Suprapubic skin (tissue), 4 donors: ENCODE measurements at regions not wholly inside any gene's neighbourhood (a gene's known extent, or its start where the extent isn't known, plus 50 kb on each side); places are given as distances from the start of the nearest gene placed in this dataset.

Experiments used
- DNase-seq, 2 donors: peaks; one replicate each; pipeline ENCODE4 v3.0.0-alpha.2; 2019; ENCODE audit warnings: low spot score in 2 of 2
- H3K27ac ChIP-seq: fragments of 200-600 bp; sonication (generic); one replicate; pipeline ENCODE4 v1.5.1; 2019
- H3K27me3 ChIP-seq: fragments of 200-600 bp; sonication (generic); one replicate; pipeline ENCODE4 v1.5.1; 2019
- H3K36me3 ChIP-seq: fragments of 200-600 bp; sonication (generic); one replicate; pipeline ENCODE4 v1.5.1; 2019
- H3K4me1 ChIP-seq: fragments of 200-600 bp; sonication (generic); one replicate; pipeline ENCODE4 v1.5.1; 2019
- H3K4me3 ChIP-seq: fragments of 200-600 bp; sonication (generic); one replicate; pipeline ENCODE4 v1.5.1; 2019; ENCODE audit warnings: mild to moderate bottlenecking
- H3K9me3 ChIP-seq: fragments of 200-600 bp; sonication (generic); one replicate; pipeline ENCODE4 v1.5.1; 2019
- CTCF ChIP-seq, 2 donors: fragments of 200-600 bp in 1 of 2; fragments of 450-650 bp in 1 of 2; sonication (generic) in 1 of 2; IDR thresholded peaks; one replicate each; pipeline ENCODE4 v1.5.1; 2016 to 2019; ENCODE audit warnings: antibody characterized with exemption in 2 of 2, mild to moderate bottlenecking in 1 of 2, moderate library complexity in 1 of 2
- EP300 ChIP-seq: sonication (generic); formaldehyde crosslinking; IDR thresholded peaks from one replicate; pipeline ENCODE4 v1.6.1; 2017; ENCODE audit warnings: antibody characterized with exemption
- POLR2A ChIP-seq, 2 donors: fragments of 450-650 bp; IDR thresholded peaks; one replicate each; pipeline ENCODE4 v1.6.1; 2017; ENCODE audit warnings: antibody characterized with exemption in 2 of 2, mild to moderate bottlenecking in 2 of 2, moderate library complexity in 2 of 2
- POLR2AphosphoS5 ChIP-seq, 3 donors: sonication (generic); formaldehyde crosslinking; IDR thresholded peaks; one replicate each; pipeline ENCODE4 v1.6.1; 2017; ENCODE audit warnings: antibody characterized with exemption in 3 of 3
- WGBS: methylation state at CpG from one replicate; pipeline ENCODE4 v1.1.5; 2018; 5-methylcytosine and 5-hydroxymethylcytosine counted together

GRCh38 chr11:15547685-15548084 is 433.0 kb downstream of the INSC start:
- Histone ChIP-seq H3K36me3 (no peaks in the 10 kb centered on the region), H3K27ac (no peak overlapping the region), H3K9me3 (peaks cover 3% of the 10 kb centered on the region), H3K4me1 (no peaks in the 10 kb centered on the region), H3K27me3 (no peaks in the 10 kb centered on the region), H3K4me3 (no peak overlapping the region)
- TF ChIP-seq EP300 = no peak
- TF ChIP-seq POLR2A (IDR thresholded peaks at IDR 0.05) = no peak
- TF ChIP-seq CTCF (IDR thresholded peaks at IDR 0.05) = no peak
- no peak for TF ChIP-seq POLR2AphosphoS5 (IDR thresholded peaks at IDR 0.05)
- 84% methylated on average over 3 of the region's 3 CpGs for WGBS
- DNase-seq = no peak

GRCh38 chr11:15551901-15552851 is 437.5 kb downstream of the INSC start:
- Histone ChIP-seq H3K4me3 (no peak overlapping the region), H3K27ac (no peak overlapping the region), H3K4me1 (no peaks in the 10 kb centered on the region), H3K36me3 (no peaks in the 10 kb centered on the region), H3K27me3 (no peaks in the 10 kb centered on the region), H3K9me3 (peaks cover 3% of the 10 kb centered on the region)
- no peak for DNase-seq
- WGBS = 79% methylated on average over 4 of the region's 4 CpGs
- TF ChIP-seq EP300 (no peak), CTCF (IDR thresholded peaks at IDR 0.05) (no peak), POLR2A (IDR thresholded peaks at IDR 0.05) (no peak), POLR2AphosphoS5 (IDR thresholded peaks at IDR 0.05) (no peak)

GRCh38 chr11:15555161-15555560 is 440.4 kb downstream of the INSC start:
- Histone ChIP-seq H3K4me3 (no peak overlapping the region), H3K27ac (no peak overlapping the region), H3K36me3 (no peaks in the 10 kb centered on the region), H3K4me1 (no peaks in the 10 kb centered on the region), H3K9me3 (no peaks in the 10 kb centered on the region), H3K27me3 (peaks cover 8% of the 10 kb centered on the region)
- TF ChIP-seq EP300 (no peak), CTCF (IDR thresholded peaks at IDR 0.05) (no peak), POLR2A (IDR thresholded peaks at IDR 0.05) (no peak), POLR2AphosphoS5 (IDR thresholded peaks at IDR 0.05) (no peak)
- DNase-seq = no peak
- 74% methylated on average over 1 of the region's 1 CpG for WGBS

DNA sequence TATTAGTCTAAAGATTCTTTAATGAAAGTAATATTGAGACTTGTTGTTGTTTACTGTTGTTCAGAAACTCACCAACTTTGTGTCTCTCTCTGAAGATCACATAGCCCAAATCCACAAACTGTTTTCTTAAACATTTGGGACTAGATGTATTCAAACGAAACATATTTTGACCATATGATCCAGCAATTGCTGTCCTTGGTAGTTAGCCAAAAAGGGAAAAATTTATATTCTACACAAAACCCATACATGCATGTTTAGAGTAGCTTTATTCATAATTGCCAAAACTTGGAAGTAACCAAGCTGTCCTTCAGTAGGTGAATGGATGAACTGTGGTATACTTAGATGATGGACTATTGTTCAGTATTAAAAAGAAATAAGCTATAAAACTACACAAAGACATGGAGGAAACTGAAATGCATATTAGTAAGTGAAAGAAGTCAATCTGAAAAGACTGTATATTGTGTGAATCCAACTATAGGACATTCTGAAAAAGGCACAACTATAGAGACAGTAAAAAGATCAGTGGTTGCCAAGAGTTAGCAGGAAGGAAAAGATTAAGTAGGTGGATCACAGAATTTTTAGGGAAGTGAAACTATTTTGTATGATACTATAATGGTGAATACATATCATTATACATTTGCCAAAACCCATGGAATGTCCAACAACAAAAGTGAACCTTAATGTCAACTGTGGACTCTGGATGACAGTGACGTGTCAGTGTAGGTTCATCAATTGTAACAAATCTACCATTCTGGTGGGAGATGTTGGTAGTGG is 442.9 kb downstream of the INSC start:
- TF ChIP-seq CTCF (IDR thresholded peaks at IDR 0.05) = no peak
- TF ChIP-seq POLR2A (IDR thresholded peaks at IDR 0.05) = no peak
- TF ChIP-seq POLR2AphosphoS5 (IDR thresholded peaks at IDR 0.05) = no peak
- TF ChIP-seq EP300 = no peak
- no peak for DNase-seq
- Histone ChIP-seq H3K27ac (no peak overlapping the region), H3K4me3 (no peak overlapping the region), H3K4me1 (no peaks in the 10 kb centered on the region), H3K9me3 (no peaks in the 10 kb centered on the region), H3K27me3 (peaks cover 8% of the 10 kb centered on the region), H3K36me3 (no peaks in the 10 kb centered on the region)
- 74% methylated on average over 2 of the region's 2 CpGs for WGBS
